Lower lobe of right lung (tissue), 2 donors: ENCODE measurements at regions not wholly inside any gene's neighbourhood (a gene's known extent, or its start where the extent isn't known, plus 50 kb on each side); places are given as distances from the start of the nearest gene placed in this dataset.

Experiments used
- ATAC-seq, 2 donors: fragments of 200-7000 bp; cut with Tn5 transposase; one replicate each; pipeline ENCODE4 v1.9.1; 2020 to 2022; ENCODE audit warnings: mild to moderate bottlenecking in 2 of 2, moderate library complexity in 2 of 2
- DNase-seq: peaks from one replicate; pipeline ENCODE4 v3.0.0-alpha.2; 2020
- H3K27ac ChIP-seq: fragments of 200-600 bp; one replicate; pipeline ENCODE4 v1.8.0; 2022
- H3K27me3 ChIP-seq: fragments of 200-600 bp; one replicate; pipeline ENCODE4 v1.8.0; 2022; ENCODE audit warnings: low read depth
- H3K36me3 ChIP-seq: fragments of 200-600 bp; one replicate; pipeline ENCODE4 v1.8.0; 2022; ENCODE audit warnings: mild to moderate bottlenecking
- H3K4me1 ChIP-seq: fragments of 200-600 bp; one replicate; pipeline ENCODE4 v1.8.0; 2022
- H3K4me3 ChIP-seq: fragments of 200-600 bp; one replicate; pipeline ENCODE4 v1.8.0; 2022; ENCODE audit warnings: mild to moderate bottlenecking
- H3K9me3 ChIP-seq: fragments of 200-600 bp; one replicate; pipeline ENCODE4 v1.8.0; 2022
- intact Hi-C: fragments of 100-400 bp; cut with DNase I; formaldehyde crosslinking; loops from one replicate; pipeline ENCODE4 v1.11.0; 2022
- TF ChIP-seq, protein P1 (sequence below): fragments of 200-600 bp; IDR thresholded peaks from one replicate; pipeline ENCODE4 v1.8.0; 2022; ENCODE audit warnings: antibody characterized with exemption, mild to moderate bottlenecking
- donor health status: DM: no; HTN: yes; CAD: no; lungs with severe emphysema.

- H3K27ac ChIP-seq: no peak overlapping the region
- no peaks in the 10 kb centered on the region for H3K9me3 ChIP-seq
- no peak overlapping the region for H3K4me3 ChIP-seq
- H3K36me3 ChIP-seq: no peaks in the 10 kb centered on the region
- no peaks in the 10 kb centered on the region for H3K27me3 ChIP-seq
- intact Hi-C loops: no loop called here
- TF ChIP-seq, protein P1, sequence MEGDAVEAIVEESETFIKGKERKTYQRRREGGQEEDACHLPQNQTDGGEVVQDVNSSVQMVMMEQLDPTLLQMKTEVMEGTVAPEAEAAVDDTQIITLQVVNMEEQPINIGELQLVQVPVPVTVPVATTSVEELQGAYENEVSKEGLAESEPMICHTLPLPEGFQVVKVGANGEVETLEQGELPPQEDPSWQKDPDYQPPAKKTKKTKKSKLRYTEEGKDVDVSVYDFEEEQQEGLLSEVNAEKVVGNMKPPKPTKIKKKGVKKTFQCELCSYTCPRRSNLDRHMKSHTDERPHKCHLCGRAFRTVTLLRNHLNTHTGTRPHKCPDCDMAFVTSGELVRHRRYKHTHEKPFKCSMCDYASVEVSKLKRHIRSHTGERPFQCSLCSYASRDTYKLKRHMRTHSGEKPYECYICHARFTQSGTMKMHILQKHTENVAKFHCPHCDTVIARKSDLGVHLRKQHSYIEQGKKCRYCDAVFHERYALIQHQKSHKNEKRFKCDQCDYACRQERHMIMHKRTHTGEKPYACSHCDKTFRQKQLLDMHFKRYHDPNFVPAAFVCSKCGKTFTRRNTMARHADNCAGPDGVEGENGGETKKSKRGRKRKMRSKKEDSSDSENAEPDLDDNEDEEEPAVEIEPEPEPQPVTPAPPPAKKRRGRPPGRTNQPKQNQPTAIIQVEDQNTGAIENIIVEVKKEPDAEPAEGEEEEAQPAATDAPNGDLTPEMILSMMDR: no peak
- no peak for DNase-seq
- ATAC-seq: no peak
- H3K4me1 ChIP-seq: no peaks in the 10 kb centered on the region
Measured at GRCh38 chr4:126960760-126961159, 672.0 kb upstream of the INTU start.

- no peaks in the 10 kb centered on the region for H3K36me3 ChIP-seq
- DNase-seq: no peak
- no peak for ATAC-seq
- no peaks in the 10 kb centered on the region for H3K27me3 ChIP-seq
- intact Hi-C loops: no loop called here
- TF ChIP-seq, protein P1: no peak
- H3K4me3 ChIP-seq: no peak overlapping the region
- no peaks in the 10 kb centered on the region for H3K4me1 ChIP-seq
- H3K27ac ChIP-seq: no peak overlapping the region
- H3K9me3 ChIP-seq: no peaks in the 10 kb centered on the region
Measured at GRCh38 chr4:126961661-126962060, 671.1 kb upstream of the INTU start.

GRCh38 chr4:126965877-126966276 is 666.9 kb upstream of the INTU start:
- no peaks in the 10 kb centered on the region for H3K9me3 ChIP-seq

DNA sequence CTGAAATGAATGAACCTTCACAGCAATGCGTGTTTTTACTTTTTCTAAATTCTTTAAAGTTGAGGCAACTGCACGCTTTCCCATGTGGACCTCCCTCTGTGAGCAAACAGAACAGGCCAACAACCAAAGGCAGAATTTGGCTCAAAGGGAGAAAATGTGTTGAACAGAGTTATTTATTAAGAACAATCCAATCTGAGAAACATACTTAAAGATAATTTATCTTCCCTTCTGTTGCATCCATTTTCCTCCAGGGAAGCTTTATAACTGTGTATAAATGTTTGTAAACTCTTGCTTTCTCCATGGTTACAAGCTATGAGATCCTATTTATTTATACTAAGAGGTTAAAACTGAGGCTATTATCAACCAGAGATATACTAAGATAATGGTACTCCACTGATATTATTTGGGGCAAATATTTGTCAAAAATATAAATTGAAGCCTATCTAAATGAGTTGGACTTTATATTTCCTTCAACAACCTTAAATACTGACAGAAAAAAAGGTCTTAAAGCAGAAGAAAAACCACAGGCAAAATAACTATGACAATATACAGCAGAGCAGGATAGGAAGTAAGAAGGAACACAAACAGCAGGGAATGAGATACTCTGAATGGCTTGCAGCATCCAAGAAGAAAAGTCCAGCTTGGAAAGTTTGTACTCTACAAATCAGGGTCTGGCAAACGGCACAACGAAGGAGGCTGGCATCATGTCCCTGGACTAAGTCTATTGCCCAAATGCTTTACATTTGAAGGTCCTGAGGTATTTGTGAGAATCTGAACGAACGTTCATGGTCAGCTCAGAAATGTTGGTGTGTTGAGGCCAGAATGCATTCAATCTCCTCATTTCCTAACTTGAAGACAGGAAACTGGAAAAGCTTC is 663.2 kb upstream of the INTU start:
- TF ChIP-seq, protein P1: no peak
- H3K27me3 ChIP-seq: no peaks in the 10 kb centered on the region
- H3K36me3 ChIP-seq: no peaks in the 10 kb centered on the region
- no peak for ATAC-seq
- no peaks in the 10 kb centered on the region for H3K9me3 ChIP-seq
- no peak for DNase-seq
- H3K4me1 ChIP-seq: no peaks in the 10 kb centered on the region
- intact Hi-C loops: no loop called here
- no peak overlapping the region for H3K4me3 ChIP-seq
- no peak overlapping the region for H3K27ac ChIP-seq

More at GRCh38 chr4:126965877-126966276, 666.9 kb upstream of the INTU start:
- DNase-seq (no peak), ATAC-seq (no peak)
- no peaks in the 10 kb centered on the region for H3K36me3 ChIP-seq
- intact Hi-C loops: no loop called here
- H3K4me3 ChIP-seq: no peak overlapping the region
- H3K27ac ChIP-seq: no peak overlapping the region
- H3K27me3 ChIP-seq: no peaks in the 10 kb centered on the region
- no peaks in the 10 kb centered on the region for H3K4me1 ChIP-seq
- TF ChIP-seq, protein P1: no peak

DNA sequence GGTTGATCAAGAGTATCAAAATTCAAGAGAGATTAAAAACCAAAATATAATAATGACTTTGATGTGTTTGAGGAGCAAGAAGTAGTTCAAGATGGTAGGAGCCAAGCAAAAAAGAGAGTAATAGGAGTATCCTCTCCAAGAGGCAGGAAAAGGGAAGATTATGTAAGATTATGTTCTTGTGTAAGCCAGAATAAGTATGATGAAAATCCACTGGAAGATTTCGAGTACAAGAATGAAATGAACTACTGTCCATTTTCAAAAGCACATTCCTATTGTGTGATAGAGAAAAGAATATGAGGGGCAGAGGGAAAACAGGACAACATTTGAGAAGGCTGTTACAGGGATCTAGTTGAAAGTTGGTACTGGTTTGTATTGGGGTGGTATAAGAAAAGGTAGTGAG is 659.6 kb upstream of the INTU start:
- DNase-seq (no peak), ATAC-seq (no peak)
- H3K36me3 ChIP-seq: no peaks in the 10 kb centered on the region
- no peaks in the 10 kb centered on the region for H3K4me1 ChIP-seq
- H3K27me3 ChIP-seq: no peaks in the 10 kb centered on the region
- intact Hi-C loops: no loop called here
- no peaks in the 10 kb centered on the region for H3K9me3 ChIP-seq
- TF ChIP-seq, protein P1: no peak
- no peak overlapping the region for H3K27ac ChIP-seq
- no peak overlapping the region for H3K4me3 ChIP-seq
